Suprapubic skin (tissue), 4 donors: ENCODE measurements at regions not wholly inside any gene's neighbourhood (a gene's known extent, or its start where the extent isn't known, plus 50 kb on each side); places are given as distances from the start of the nearest gene placed in this dataset.

ENCODE experiments used
- DNase-seq, 2 donors: peaks; one replicate each; pipeline ENCODE4 v3.0.0-alpha.2; 2019; ENCODE audit warnings: low spot score in 2 of 2
- H3K27ac ChIP-seq: fragments of 200-600 bp; sonication (generic); one replicate; pipeline ENCODE4 v1.5.1; 2019
- H3K27me3 ChIP-seq: fragments of 200-600 bp; sonication (generic); one replicate; pipeline ENCODE4 v1.5.1; 2019
- H3K36me3 ChIP-seq: fragments of 200-600 bp; sonication (generic); one replicate; pipeline ENCODE4 v1.5.1; 2019
- H3K4me1 ChIP-seq: fragments of 200-600 bp; sonication (generic); one replicate; pipeline ENCODE4 v1.5.1; 2019
- H3K4me3 ChIP-seq: fragments of 200-600 bp; sonication (generic); one replicate; pipeline ENCODE4 v1.5.1; 2019; ENCODE audit warnings: mild to moderate bottlenecking
- H3K9me3 ChIP-seq: fragments of 200-600 bp; sonication (generic); one replicate; pipeline ENCODE4 v1.5.1; 2019
- EP300 ChIP-seq: sonication (generic); formaldehyde crosslinking; IDR thresholded peaks from one replicate; pipeline ENCODE4 v1.6.1; 2017; ENCODE audit warnings: antibody characterized with exemption
- POLR2A ChIP-seq, 2 donors: fragments of 450-650 bp; IDR thresholded peaks; one replicate each; pipeline ENCODE4 v1.6.1; 2017; ENCODE audit warnings: antibody characterized with exemption in 2 of 2, mild to moderate bottlenecking in 2 of 2, moderate library complexity in 2 of 2
- POLR2AphosphoS5 ChIP-seq, 3 donors: sonication (generic); formaldehyde crosslinking; IDR thresholded peaks; one replicate each; pipeline ENCODE4 v1.6.1; 2017; ENCODE audit warnings: antibody characterized with exemption in 3 of 3
- WGBS: methylation state at CpG from one replicate; pipeline ENCODE4 v1.1.5; 2018; 5-methylcytosine and 5-hydroxymethylcytosine counted together
- TF ChIP-seq, protein P1 (sequence below), 2 donors: fragments of 200-600 bp in 1 of 2; fragments of 450-650 bp in 1 of 2; sonication (generic) in 1 of 2; IDR thresholded peaks; one replicate each; pipeline ENCODE4 v1.5.1; 2016 to 2019; ENCODE audit warnings: antibody characterized with exemption in 2 of 2, mild to moderate bottlenecking in 1 of 2, moderate library complexity in 1 of 2

DNA sequence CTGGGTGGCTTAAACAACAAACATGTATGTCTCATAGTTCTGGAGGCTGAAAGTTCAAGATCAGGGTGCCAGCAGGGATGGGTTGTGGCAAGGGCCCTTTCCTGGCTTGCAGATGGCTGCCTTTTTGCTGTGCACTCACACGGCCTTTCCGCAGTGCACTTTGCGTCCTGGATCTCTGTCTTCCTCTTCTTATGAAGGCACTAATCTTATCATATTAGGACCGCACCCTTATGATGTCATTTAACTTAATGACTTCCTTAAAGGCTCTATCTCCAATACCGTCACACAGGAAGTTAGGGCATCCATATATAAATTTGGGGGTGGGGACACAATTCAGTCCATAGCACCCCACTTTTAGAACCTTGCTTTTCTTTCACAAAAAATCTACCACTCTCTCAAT is 255.2 kb downstream of the SNX13 start:
- TF ChIP-seq, protein P1, sequence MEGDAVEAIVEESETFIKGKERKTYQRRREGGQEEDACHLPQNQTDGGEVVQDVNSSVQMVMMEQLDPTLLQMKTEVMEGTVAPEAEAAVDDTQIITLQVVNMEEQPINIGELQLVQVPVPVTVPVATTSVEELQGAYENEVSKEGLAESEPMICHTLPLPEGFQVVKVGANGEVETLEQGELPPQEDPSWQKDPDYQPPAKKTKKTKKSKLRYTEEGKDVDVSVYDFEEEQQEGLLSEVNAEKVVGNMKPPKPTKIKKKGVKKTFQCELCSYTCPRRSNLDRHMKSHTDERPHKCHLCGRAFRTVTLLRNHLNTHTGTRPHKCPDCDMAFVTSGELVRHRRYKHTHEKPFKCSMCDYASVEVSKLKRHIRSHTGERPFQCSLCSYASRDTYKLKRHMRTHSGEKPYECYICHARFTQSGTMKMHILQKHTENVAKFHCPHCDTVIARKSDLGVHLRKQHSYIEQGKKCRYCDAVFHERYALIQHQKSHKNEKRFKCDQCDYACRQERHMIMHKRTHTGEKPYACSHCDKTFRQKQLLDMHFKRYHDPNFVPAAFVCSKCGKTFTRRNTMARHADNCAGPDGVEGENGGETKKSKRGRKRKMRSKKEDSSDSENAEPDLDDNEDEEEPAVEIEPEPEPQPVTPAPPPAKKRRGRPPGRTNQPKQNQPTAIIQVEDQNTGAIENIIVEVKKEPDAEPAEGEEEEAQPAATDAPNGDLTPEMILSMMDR (IDR thresholded peaks at IDR 0.05) = no peak
- TF ChIP-seq POLR2A (IDR thresholded peaks at IDR 0.05) (no peak), POLR2AphosphoS5 (IDR thresholded peaks at IDR 0.05) (no peak), EP300 (no peak)
- Histone ChIP-seq H3K4me3 (no peak overlapping the region), H3K27me3 (no peaks in the 10 kb centered on the region), H3K4me1 (peaks cover 28% of the 10 kb centered on the region), H3K27ac (no peak overlapping the region), H3K9me3 (no peaks in the 10 kb centered on the region), H3K36me3 (no peaks in the 10 kb centered on the region)
- 89% methylated on average over 5 of the region's 5 CpGs for WGBS
- DNase-seq = no peak

DNA sequence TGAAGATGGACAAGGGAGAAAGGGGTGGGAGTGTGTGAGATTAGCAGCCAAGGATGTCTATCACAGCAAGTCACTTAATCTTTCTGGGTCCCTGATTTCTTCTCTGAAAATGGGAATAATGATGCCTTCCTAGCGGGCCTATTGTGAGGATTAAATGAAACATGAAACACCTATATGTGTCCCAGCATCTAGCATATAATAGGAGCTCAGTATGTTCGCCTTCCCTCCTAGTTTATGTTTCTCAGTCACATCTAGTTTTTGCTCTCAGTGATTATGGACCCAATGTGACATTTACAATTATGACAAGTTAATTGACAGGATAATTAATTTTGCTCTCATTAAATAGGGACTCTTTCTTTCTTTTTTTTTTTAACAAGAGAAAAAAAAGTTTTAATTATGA is 252.9 kb downstream of the SNX13 start:
- no peak for DNase-seq
- no peak for TF ChIP-seq POLR2AphosphoS5 (IDR thresholded peaks at IDR 0.05)
- TF ChIP-seq, protein P1 (IDR thresholded peaks at IDR 0.05) = no peak
- WGBS = 91% methylated on average over 2 of the region's 2 CpGs

DNA sequence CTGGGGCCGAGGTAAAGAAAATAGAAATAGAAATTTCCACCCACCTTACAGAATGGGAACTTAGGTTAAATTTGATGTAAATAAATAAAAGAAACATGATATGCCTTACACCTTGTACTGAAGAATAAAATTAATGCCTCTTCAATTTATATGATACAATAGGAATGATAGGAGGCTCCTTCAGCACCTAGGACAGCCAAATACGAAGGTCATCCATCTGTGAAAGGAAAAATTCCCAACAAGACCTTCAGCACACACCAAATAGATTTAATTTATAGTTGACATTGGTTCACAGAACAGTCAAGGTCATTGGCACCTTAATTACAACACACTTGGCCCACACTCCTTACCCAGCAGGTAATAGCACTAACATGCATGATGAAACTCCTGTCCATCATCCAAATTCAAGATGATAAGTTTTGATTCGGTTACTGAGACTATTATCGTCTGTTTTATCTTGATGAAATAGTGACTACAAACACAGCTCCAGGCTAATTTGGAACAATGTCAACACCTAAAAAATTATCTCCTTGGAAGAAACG is 250.9 kb downstream of the SNX13 start:
- TF ChIP-seq POLR2AphosphoS5 (IDR thresholded peaks at IDR 0.05) (no peak), POLR2A (IDR thresholded peaks at IDR 0.05) (no peak), EP300 (no peak)
- TF ChIP-seq, protein P1 (IDR thresholded peaks at IDR 0.05) = no peak
- 63% methylated on average over 5 of the region's 5 CpGs for WGBS
- DNase-seq = no peak
- Histone ChIP-seq H3K4me3 (no peak overlapping the region), H3K9me3 (no peaks in the 10 kb centered on the region), H3K27ac (peak overlapping the region; percentile 8), H3K27me3 (no peaks in the 10 kb centered on the region), H3K4me1 (peaks cover 11% of the 10 kb centered on the region), H3K36me3 (no peaks in the 10 kb centered on the region)

More for the DNA sequence above, 252.9 kb downstream of the SNX13 start:
- no peaks in the 10 kb centered on the region for H3K27me3 ChIP-seq
- peaks cover 16% of the 10 kb centered on the region for H3K4me1 ChIP-seq
- no peaks in the 10 kb centered on the region for H3K36me3 ChIP-seq
- no peaks in the 10 kb centered on the region for H3K9me3 ChIP-seq
- H3K4me3 ChIP-seq = no peak overlapping the region
- no peak overlapping the region for H3K27ac ChIP-seq

DNA sequence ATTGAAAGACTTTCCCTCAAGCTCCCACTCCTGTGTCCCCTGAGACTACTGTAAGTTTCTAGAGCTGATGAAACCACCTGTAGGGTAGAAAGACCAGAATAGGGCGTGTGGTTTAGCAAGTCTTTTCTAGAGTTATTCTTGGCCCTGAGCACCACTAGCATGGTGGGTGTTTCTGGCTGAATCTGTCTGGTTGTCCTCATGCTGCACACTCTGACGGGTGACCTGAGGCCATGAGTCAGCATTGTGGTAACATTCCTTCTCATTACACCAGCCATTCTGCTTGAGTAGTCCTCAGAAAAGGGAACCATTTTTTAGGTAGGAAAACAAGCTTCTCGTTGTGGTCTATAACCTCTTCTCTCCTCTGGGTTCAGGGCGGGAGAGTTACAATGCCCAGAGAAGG is 250.3 kb downstream of the SNX13 start:
- Histone ChIP-seq H3K9me3 (no peaks in the 10 kb centered on the region), H3K27me3 (no peaks in the 10 kb centered on the region), H3K27ac (peak overlapping the region; percentile 8), H3K4me1 (peaks cover 11% of the 10 kb centered on the region), H3K4me3 (no peak overlapping the region), H3K36me3 (no peaks in the 10 kb centered on the region)
- 67% methylated on average over 4 of the region's 4 CpGs for WGBS
- no peak for DNase-seq
- TF ChIP-seq POLR2AphosphoS5 (IDR thresholded peaks at IDR 0.05) = peak in 1 of 3 donors; percentile 40
- TF ChIP-seq, protein P1 (IDR thresholded peaks at IDR 0.05) = no peak
- no peak for TF ChIP-seq POLR2A (IDR thresholded peaks at IDR 0.05)

DNA sequence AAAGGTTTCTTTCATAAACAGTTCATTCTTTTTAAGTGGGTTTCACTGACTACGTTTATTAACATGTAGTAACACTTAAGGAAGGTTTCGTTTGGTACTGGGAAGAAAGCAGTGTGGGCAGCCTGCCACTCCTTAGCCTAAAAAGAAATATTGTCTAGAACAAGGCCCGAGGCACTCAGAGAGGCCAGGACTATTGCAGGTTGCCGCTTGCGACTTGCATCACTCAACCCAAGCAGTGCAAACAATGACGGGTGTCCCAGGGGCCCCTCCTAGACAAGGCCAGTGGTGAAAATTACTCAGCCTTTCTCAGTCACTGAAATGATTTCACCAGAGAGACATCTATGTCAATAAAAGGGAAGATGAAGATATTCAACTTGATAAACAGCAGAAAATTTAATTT is 243.9 kb downstream of the SNX13 start:
- peak in 2 of 3 donors; percentile 47 to 66 for TF ChIP-seq POLR2AphosphoS5 (IDR thresholded peaks at IDR 0.05)
- TF ChIP-seq, protein P1 (IDR thresholded peaks at IDR 0.05) = no peak
- H3K27me3 ChIP-seq = no peaks in the 10 kb centered on the region
- H3K4me3 ChIP-seq = no peak overlapping the region
- 42% methylated on average over 6 of the region's 6 CpGs for WGBS
- H3K27ac ChIP-seq = peak overlapping the region; percentile 58
- peak; percentile 74 to 87 for DNase-seq
- H3K36me3 ChIP-seq = no peaks in the 10 kb centered on the region
- H3K4me1 ChIP-seq = peaks cover 9% of the 10 kb centered on the region
- no peaks in the 10 kb centered on the region for H3K9me3 ChIP-seq
